ENCODE measurements at regions not wholly inside any gene's neighbourhood (a gene's known extent, or its start where the extent isn't known, plus 50 kb on each side); places are given as distances from the start of the nearest gene placed in this dataset.

DNA sequence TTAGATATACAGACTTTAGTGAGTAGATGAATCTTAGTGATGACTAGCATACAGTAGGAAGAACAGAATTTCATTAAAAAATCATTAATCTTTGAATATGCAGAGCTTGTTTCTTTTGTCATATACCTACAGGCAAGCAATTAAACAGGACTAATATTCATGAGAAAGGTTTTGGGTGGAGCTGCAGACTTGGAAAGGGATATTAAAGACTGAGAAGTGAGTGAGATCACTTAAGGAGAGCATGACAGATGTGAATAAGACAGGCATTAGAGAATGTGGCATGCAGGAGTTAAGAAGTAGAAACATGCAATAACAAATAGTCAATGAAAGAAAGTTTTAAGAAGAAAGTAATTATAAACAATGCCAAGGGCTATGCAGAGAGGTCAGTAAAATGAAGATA, 187.7 kb downstream of the TMTC3 start:
- no peak overlapping the region for H3K27ac ChIP-seq (ENCODE audit: low read depth, low read length)

DNA sequence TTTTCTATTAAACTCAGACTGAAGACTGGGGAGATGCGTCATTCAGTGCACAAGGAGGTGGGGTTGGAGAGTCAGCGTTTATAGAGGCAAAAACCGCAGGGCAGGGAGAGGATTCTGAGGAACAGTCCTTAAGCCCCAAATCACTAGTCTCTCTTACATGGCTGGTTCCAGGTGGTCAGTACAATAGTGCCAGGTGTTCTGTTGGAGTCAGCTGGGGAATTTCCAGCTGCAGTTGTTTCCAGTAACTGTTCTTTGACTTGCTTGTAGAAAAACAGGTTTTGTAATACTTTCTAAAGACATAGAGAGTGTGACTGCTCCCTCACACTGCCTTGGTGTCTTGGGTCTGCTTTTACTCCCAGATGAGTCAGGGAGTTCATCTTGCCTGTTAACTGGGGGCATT, 192.2 kb downstream of the TMTC3 start:
- no peaks in the 10 kb centered on the region for H3K36me3 ChIP-seq (ENCODE audit: control insufficient read depth in 3 of 3, insufficient read depth in 3 of 3, low read length in 3 of 3)
- H3K9me3 ChIP-seq (ENCODE audit: control insufficient read depth in 3 of 3, low read length in 3 of 3) = no peaks in the 10 kb centered on the region
- no peak overlapping the region for H3K9ac ChIP-seq (ENCODE audit: low read depth in 1 of 3, low read length in 3 of 3)
- H3K4me1 ChIP-seq (ENCODE audit: control insufficient read depth in 3 of 3, insufficient read depth in 3 of 3, low read length in 3 of 3) = no peaks in the 10 kb centered on the region
- H3K27ac ChIP-seq (ENCODE audit: low read depth, low read length) = no peak overlapping the region
- H3K4me3 ChIP-seq (ENCODE audit: low read length in 3 of 3) = no peak overlapping the region
- no peaks in the 10 kb centered on the region for H3K27me3 ChIP-seq (ENCODE audit: control insufficient read depth in 3 of 3, insufficient read depth in 3 of 3, low read length in 3 of 3)

More for the DNA sequence above, 187.7 kb downstream of the TMTC3 start:
- Histone ChIP-seq H3K4me3 (ENCODE audit: low read length in 3 of 3) (no peak overlapping the region), H3K9me3 (ENCODE audit: control insufficient read depth in 3 of 3, low read length in 3 of 3) (no peaks in the 10 kb centered on the region), H3K36me3 (ENCODE audit: control insufficient read depth in 3 of 3, insufficient read depth in 3 of 3, low read length in 3 of 3) (no peaks in the 10 kb centered on the region), H3K4me1 (ENCODE audit: control insufficient read depth in 3 of 3, insufficient read depth in 3 of 3, low read length in 3 of 3) (no peaks in the 10 kb centered on the region), H3K9ac (ENCODE audit: low read depth in 1 of 3, low read length in 3 of 3) (no peak overlapping the region), H3K27me3 (ENCODE audit: control insufficient read depth in 3 of 3, insufficient read depth in 3 of 3, low read length in 3 of 3) (no peaks in the 10 kb centered on the region)

- Histone ChIP-seq H3K36me3 (ENCODE audit: control insufficient read depth in 3 of 3, insufficient read depth in 3 of 3, low read length in 3 of 3) (no peaks in the 10 kb centered on the region), H3K9me3 (ENCODE audit: control insufficient read depth in 3 of 3, low read length in 3 of 3) (no peaks in the 10 kb centered on the region), H3K27ac (ENCODE audit: low read depth, low read length) (no peak overlapping the region), H3K4me1 (ENCODE audit: control insufficient read depth in 3 of 3, insufficient read depth in 3 of 3, low read length in 3 of 3) (no peaks in the 10 kb centered on the region), H3K9ac (ENCODE audit: low read depth in 1 of 3, low read length in 3 of 3) (no peak overlapping the region), H3K27me3 (ENCODE audit: control insufficient read depth in 3 of 3, insufficient read depth in 3 of 3, low read length in 3 of 3) (no peaks in the 10 kb centered on the region), H3K4me3 (ENCODE audit: low read length in 3 of 3) (no peak overlapping the region)
Observed at GRCh38 chr12:88336076-88336739, 194.1 kb downstream of the TMTC3 start.

- no peaks in the 10 kb centered on the region for H3K4me1 ChIP-seq (ENCODE audit: control insufficient read depth in 3 of 3, insufficient read depth in 3 of 3, low read length in 3 of 3)
- no peaks in the 10 kb centered on the region for H3K36me3 ChIP-seq (ENCODE audit: control insufficient read depth in 3 of 3, insufficient read depth in 3 of 3, low read length in 3 of 3)
- no peak overlapping the region for H3K27ac ChIP-seq (ENCODE audit: low read depth, low read length)
- no peaks in the 10 kb centered on the region for H3K27me3 ChIP-seq (ENCODE audit: control insufficient read depth in 3 of 3, insufficient read depth in 3 of 3, low read length in 3 of 3)
- no peak overlapping the region for H3K4me3 ChIP-seq (ENCODE audit: low read length in 3 of 3)
- H3K9me3 ChIP-seq (ENCODE audit: control insufficient read depth in 3 of 3, low read length in 3 of 3) = no peaks in the 10 kb centered on the region
- H3K9ac ChIP-seq (ENCODE audit: low read depth in 1 of 3, low read length in 3 of 3) = no peak overlapping the region
Observed at GRCh38 chr12:88338486-88338885, 196.4 kb downstream of the TMTC3 start.

DNA sequence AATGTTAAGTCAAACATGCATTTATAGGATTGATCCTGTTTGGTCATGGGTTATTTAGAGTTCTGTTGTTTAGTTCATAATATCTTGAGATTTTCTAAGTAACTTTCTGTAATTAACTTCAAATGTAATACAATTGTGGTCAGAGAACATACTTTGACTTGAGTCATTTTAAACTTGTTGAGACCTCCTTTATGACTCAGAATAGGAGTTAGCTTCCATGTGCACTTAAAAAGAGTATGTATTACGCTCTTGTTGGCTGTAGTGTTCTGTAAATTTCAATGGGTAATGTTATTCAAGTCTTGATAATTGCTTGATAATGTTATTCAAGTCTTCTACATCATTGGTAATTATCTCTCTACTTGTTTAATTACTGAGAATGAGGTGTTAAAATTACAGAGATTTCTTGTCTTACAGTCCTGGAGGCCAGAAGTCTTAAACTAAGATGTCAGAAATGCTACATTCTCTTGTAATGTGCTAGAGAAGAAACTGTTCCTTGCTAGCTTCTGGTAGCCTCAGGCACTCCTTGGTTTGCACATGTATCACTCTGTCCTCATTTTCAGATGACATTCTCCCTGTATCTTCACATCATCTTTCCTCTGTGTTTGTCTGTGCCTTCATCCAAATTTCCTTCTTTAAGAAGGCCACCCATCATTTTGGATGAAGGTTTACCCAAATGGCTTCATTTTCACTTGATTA, 197.3 kb downstream of the TMTC3 start:
- no peak overlapping the region for H3K4me3 ChIP-seq (ENCODE audit: low read length in 3 of 3)
- H3K27me3 ChIP-seq (ENCODE audit: control insufficient read depth in 3 of 3, insufficient read depth in 3 of 3, low read length in 3 of 3) = no peaks in the 10 kb centered on the region
- no peaks in the 10 kb centered on the region for H3K9me3 ChIP-seq (ENCODE audit: control insufficient read depth in 3 of 3, low read length in 3 of 3)
- H3K27ac ChIP-seq (ENCODE audit: low read depth, low read length) = no peak overlapping the region
- no peaks in the 10 kb centered on the region for H3K4me1 ChIP-seq (ENCODE audit: control insufficient read depth in 3 of 3, insufficient read depth in 3 of 3, low read length in 3 of 3)
- H3K36me3 ChIP-seq (ENCODE audit: control insufficient read depth in 3 of 3, insufficient read depth in 3 of 3, low read length in 3 of 3) = no peaks in the 10 kb centered on the region
- H3K9ac ChIP-seq (ENCODE audit: low read depth in 1 of 3, low read length in 3 of 3) = no peak overlapping the region

DNA sequence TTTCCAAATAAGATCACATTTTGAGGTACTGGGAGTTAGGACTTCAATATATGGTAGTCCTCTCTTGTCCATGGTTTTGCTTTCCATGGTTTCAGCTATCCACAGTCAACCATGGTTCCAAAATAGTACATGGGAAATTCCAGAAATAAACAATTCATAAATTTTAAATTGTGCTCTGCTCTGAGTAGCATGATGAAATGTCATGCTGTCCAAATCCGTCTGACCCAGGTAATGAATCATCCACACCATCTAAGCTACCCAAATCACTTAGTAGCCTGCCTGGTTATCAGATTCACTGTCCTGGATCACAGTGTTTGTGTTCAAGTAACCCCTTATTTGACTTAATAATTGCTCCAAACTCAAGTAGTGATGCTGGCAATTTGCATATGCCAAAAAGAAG, 197.9 kb downstream of the TMTC3 start:
- Histone ChIP-seq H3K9me3 (ENCODE audit: control insufficient read depth in 3 of 3, low read length in 3 of 3) (no peaks in the 10 kb centered on the region), H3K9ac (ENCODE audit: low read depth in 1 of 3, low read length in 3 of 3) (no peak overlapping the region), H3K4me1 (ENCODE audit: control insufficient read depth in 3 of 3, insufficient read depth in 3 of 3, low read length in 3 of 3) (no peaks in the 10 kb centered on the region), H3K4me3 (ENCODE audit: low read length in 3 of 3) (no peak overlapping the region), H3K36me3 (ENCODE audit: control insufficient read depth in 3 of 3, insufficient read depth in 3 of 3, low read length in 3 of 3) (no peaks in the 10 kb centered on the region), H3K27me3 (ENCODE audit: control insufficient read depth in 3 of 3, insufficient read depth in 3 of 3, low read length in 3 of 3) (no peaks in the 10 kb centered on the region), H3K27ac (ENCODE audit: low read depth, low read length) (no peak overlapping the region)

GRCh38 chr12:88342251-88342806, 200.2 kb downstream of the TMTC3 start:
- Histone ChIP-seq H3K4me3 (ENCODE audit: low read length in 3 of 3) (no peak overlapping the region), H3K36me3 (ENCODE audit: control insufficient read depth in 3 of 3, insufficient read depth in 3 of 3, low read length in 3 of 3) (no peaks in the 10 kb centered on the region), H3K4me1 (ENCODE audit: control insufficient read depth in 3 of 3, insufficient read depth in 3 of 3, low read length in 3 of 3) (no peaks in the 10 kb centered on the region), H3K27me3 (ENCODE audit: control insufficient read depth in 3 of 3, insufficient read depth in 3 of 3, low read length in 3 of 3) (no peaks in the 10 kb centered on the region), H3K9ac (ENCODE audit: low read depth in 1 of 3, low read length in 3 of 3) (no peak overlapping the region), H3K27ac (ENCODE audit: low read depth, low read length) (no peak overlapping the region), H3K9me3 (ENCODE audit: control insufficient read depth in 3 of 3, low read length in 3 of 3) (no peaks in the 10 kb centered on the region)

- Histone ChIP-seq H3K27ac (ENCODE audit: low read depth, low read length) (no peak overlapping the region), H3K36me3 (ENCODE audit: control insufficient read depth in 3 of 3, insufficient read depth in 3 of 3, low read length in 3 of 3) (no peaks in the 10 kb centered on the region), H3K4me1 (ENCODE audit: control insufficient read depth in 3 of 3, insufficient read depth in 3 of 3, low read length in 3 of 3) (no peaks in the 10 kb centered on the region), H3K9ac (ENCODE audit: low read depth in 1 of 3, low read length in 3 of 3) (no peak overlapping the region), H3K9me3 (ENCODE audit: control insufficient read depth in 3 of 3, low read length in 3 of 3) (no peaks in the 10 kb centered on the region), H3K4me3 (ENCODE audit: low read length in 3 of 3) (no peak overlapping the region), H3K27me3 (ENCODE audit: control insufficient read depth in 3 of 3, insufficient read depth in 3 of 3, low read length in 3 of 3) (no peaks in the 10 kb centered on the region)
Observed at GRCh38 chr12:88351146-88351545, 209.0 kb downstream of the TMTC3 start.

- no peaks in the 10 kb centered on the region for H3K36me3 ChIP-seq (ENCODE audit: control insufficient read depth in 3 of 3, insufficient read depth in 3 of 3, low read length in 3 of 3)
- no peaks in the 10 kb centered on the region for H3K9me3 ChIP-seq (ENCODE audit: control insufficient read depth in 3 of 3, low read length in 3 of 3)
- no peak overlapping the region for H3K27ac ChIP-seq (ENCODE audit: low read depth, low read length)
- H3K9ac ChIP-seq (ENCODE audit: low read depth in 1 of 3, low read length in 3 of 3) = no peak overlapping the region
- no peaks in the 10 kb centered on the region for H3K27me3 ChIP-seq (ENCODE audit: control insufficient read depth in 3 of 3, insufficient read depth in 3 of 3, low read length in 3 of 3)
- no peaks in the 10 kb centered on the region for H3K4me1 ChIP-seq (ENCODE audit: control insufficient read depth in 3 of 3, insufficient read depth in 3 of 3, low read length in 3 of 3)
- no peak overlapping the region for H3K4me3 ChIP-seq (ENCODE audit: low read length in 3 of 3)
Observed at GRCh38 chr12:88354691-88355090, 212.6 kb downstream of the TMTC3 start.

GRCh38 chr12:88360343-88360742, 218.2 kb downstream of the TMTC3 start:
- H3K9me3 ChIP-seq (ENCODE audit: control insufficient read depth in 3 of 3, low read length in 3 of 3) = no peaks in the 10 kb centered on the region
- no peak overlapping the region for H3K27ac ChIP-seq (ENCODE audit: low read depth, low read length)
- no peak overlapping the region for H3K9ac ChIP-seq (ENCODE audit: low read depth in 1 of 3, low read length in 3 of 3)
- no peak overlapping the region for H3K4me3 ChIP-seq (ENCODE audit: low read length in 3 of 3)
- no peaks in the 10 kb centered on the region for H3K36me3 ChIP-seq (ENCODE audit: control insufficient read depth in 3 of 3, insufficient read depth in 3 of 3, low read length in 3 of 3)
- no peaks in the 10 kb centered on the region for H3K27me3 ChIP-seq (ENCODE audit: control insufficient read depth in 3 of 3, insufficient read depth in 3 of 3, low read length in 3 of 3)
- H3K4me1 ChIP-seq (ENCODE audit: control insufficient read depth in 3 of 3, insufficient read depth in 3 of 3, low read length in 3 of 3) = no peaks in the 10 kb centered on the region
